Lung (tissue), 11 donors: ENCODE measurements at regions not wholly inside any gene's neighbourhood (a gene's known extent, or its start where the extent isn't known, plus 50 kb on each side); places are given as distances from the start of the nearest gene placed in this dataset.

Experiments used
- ATAC-seq: fragments of 200-7000 bp; cut with Tn5 transposase; one replicate; pipeline ENCODE4 v1.9.1; 2020; ENCODE audit warnings: moderate number of reproducible peaks; ENCODE audit not compliant: insufficient read depth, low FRiP score
- DNase-seq, 3 donors: peaks; one replicate each; pipeline ENCODE4 v3.0.0-alpha.2; 2013 to 2017
- H3K27ac ChIP-seq, 2 donors: one replicate each; pipeline ENCODE4 v1.5.1; 2013; ENCODE audit warnings: mild to moderate bottlenecking in 2 of 2, moderate library complexity in 2 of 2, control low read depth in 1 of 2, inconsistent platforms in 1 of 2, low read depth in 1 of 2, low read length in 1 of 2
- H3K27me3 ChIP-seq, 3 donors: one replicate each; pipeline ENCODE4 v1.5.1; 2013; ENCODE audit warnings: low read length in 2 of 3; ENCODE audit not compliant: control insufficient read depth in 3 of 3, insufficient read depth in 3 of 3
- H3K36me3 ChIP-seq, 4 donors: one replicate each; pipeline ENCODE4 v1.5.1; 2013; ENCODE audit warnings: low read length in 4 of 4, mild to moderate bottlenecking in 1 of 4, moderate library complexity in 1 of 4; ENCODE audit not compliant: control insufficient read depth in 4 of 4, insufficient read depth in 4 of 4
- H3K4me1 ChIP-seq, 5 donors: one replicate each; pipeline ENCODE4 v1.5.1; 2013; ENCODE audit warnings: low read length in 5 of 5, mild to moderate bottlenecking in 2 of 5, moderate library complexity in 1 of 5; ENCODE audit not compliant: control insufficient read depth in 5 of 5, insufficient read depth in 5 of 5
- H3K4me3 ChIP-seq: one replicate; pipeline ENCODE4 v1.5.1; 2013; ENCODE audit warnings: mild to moderate bottlenecking, control low read depth, moderate library complexity
- H3K9ac ChIP-seq, 2 donors: one replicate each; pipeline ENCODE4 v1.5.1; 2013; ENCODE audit warnings: low read length in 2 of 2, control low read depth in 1 of 2; ENCODE audit not compliant: insufficient read depth in 1 of 2
- H3K9me3 ChIP-seq, 4 donors: one replicate each; pipeline ENCODE4 v1.5.1; 2013; ENCODE audit warnings: low read length in 3 of 4, mild to moderate bottlenecking in 1 of 4, moderate library complexity in 1 of 4; ENCODE audit not compliant: control insufficient read depth in 4 of 4, insufficient read depth in 3 of 4
- CTCF ChIP-seq: IDR thresholded peaks from 2 replicates; pipeline ENCODE4 v1.5.1; 2012; ENCODE audit warnings: mild to moderate bottlenecking; ENCODE audit errors: control extremely low read depth, extremely low read depth
- WGBS, 2 donors: extraction: QIAGEN DNeasy Blood & Tissue Kit; methylation state at CpG; one replicate each; pipeline ENCODE4 v1.1.7; 2013; 5-methylcytosine and 5-hydroxymethylcytosine counted together
- donor health status: control.
- donor health status: control.
- donor health status: Bipolar disorder and iron deficiency.
- donor health status: healthy.
- donor health status: DM: yes; HTN: yes; CAD: no.

GRCh38 chr1:208652296-208653160 is 408.3 kb upstream of the PLXNA2 start:
- Histone ChIP-seq H3K27ac (no peak overlapping the region), H3K27me3 (peaks cover 0 to 4% (median 0%) of the 10 kb centered on the region in 3 donors), H3K9me3 (no peaks in the 10 kb centered on the region), H3K9ac (no peak overlapping the region), H3K36me3 (no peaks in the 10 kb centered on the region), H3K4me1 (peaks cover 0 to 8% (median 0%) of the 10 kb centered on the region in 5 donors), H3K4me3 (no peak overlapping the region)
- DNase-seq (peak; percentile 87 to 95 (median 93)), ATAC-seq (peak; percentile 85)
- WGBS, 2 donors, result 16 to 20% methylated on average over 8 of the region's 8 CpGs
- peak; percentile 46 for TF ChIP-seq CTCF

GRCh38 chr1:208653426-208653825 is 409.2 kb upstream of the PLXNA2 start:
- no peaks in the 10 kb centered on the region for H3K9me3 ChIP-seq
- H3K4me3 ChIP-seq, result no peak overlapping the region
- no peaks in the 10 kb centered on the region for H3K36me3 ChIP-seq
- H3K9ac ChIP-seq, result no peak overlapping the region
- no peak overlapping the region for H3K27ac ChIP-seq
- WGBS, 2 donors, result 62 to 73% methylated on average over 4 of the region's 4 CpGs
- peaks cover 0 to 8% (median 0%) of the 10 kb centered on the region in 5 donors for H3K4me1 ChIP-seq
- ATAC-seq (no peak), DNase-seq (peak in 1 of 3 donors; percentile 8)
- no peak for TF ChIP-seq CTCF
- H3K27me3 ChIP-seq, result peaks cover 0 to 4% (median 0%) of the 10 kb centered on the region in 3 donors

GRCh38 chr1:208654241-208654640 is 410.1 kb upstream of the PLXNA2 start:
- WGBS, 2 donors, result 58 to 72% methylated on average over 3 of the region's 3 CpGs
- H3K9me3 ChIP-seq, result no peaks in the 10 kb centered on the region
- H3K27ac ChIP-seq, result no peak overlapping the region
- H3K36me3 ChIP-seq, result no peaks in the 10 kb centered on the region
- no peak for TF ChIP-seq CTCF
- H3K27me3 ChIP-seq, result peaks cover 0 to 4% (median 0%) of the 10 kb centered on the region in 3 donors
- no peak for ATAC-seq
- H3K4me3 ChIP-seq, result no peak overlapping the region
- no peak for DNase-seq
- no peak overlapping the region for H3K9ac ChIP-seq
- peaks cover 0 to 8% (median 0%) of the 10 kb centered on the region in 5 donors for H3K4me1 ChIP-seq
